GM12878 (cell line): ENCODE measurements at regions not wholly inside any gene's neighbourhood (a gene's known extent, or its start where the extent isn't known, plus 50 kb on each side); places are given as distances from the start of the nearest gene placed in this dataset.
A peak's percentile ranks its signal among the peaks of the same experiment; 100 is the strongest.

Experiments used
- BCL11A ChIP-seq: IDR thresholded peaks from 2 replicates; pipeline ENCODE4 v1.6.1; 2011; ENCODE audit warnings: low read depth, low read length
- CHD4 ChIP-seq: fragments of 200-600 bp; sonication (generic); IDR thresholded peaks from 2 replicates; pipeline ENCODE4 v1.6.1; 2016; ENCODE audit warnings: mild to moderate bottlenecking
- EGR1 ChIP-seq, 2 experiments: IDR thresholded peaks; 1 replicate in 1 of 2; 2 replicates in 1 of 2; pipeline ENCODE4 v1.6.1; 2011 to 2012; ENCODE audit warnings: low read depth in 2 of 2, low read length in 2 of 2, borderline replicate concordance in 1 of 2, mild to moderate bottlenecking in 1 of 2, moderate library complexity in 1 of 2
- LARP7 ChIP-seq: fragments of 450-650 bp; IDR thresholded peaks from 2 replicates; pipeline ENCODE4 v1.6.1; 2017; ENCODE audit warnings: mild to moderate bottlenecking
- MXI1 ChIP-seq: fragments of 150-350 bp; IDR thresholded peaks from 2 replicates; pipeline ENCODE4 v1.6.1; 2011; ENCODE audit warnings: low read depth, mild to moderate bottlenecking, inconsistent platforms, low read length, improper control_type of control experiment
- NBN ChIP-seq: fragments of 450-650 bp; IDR thresholded peaks from 2 replicates; pipeline ENCODE4 v1.6.1; 2016
- NFYA ChIP-seq: IDR thresholded peaks from 2 replicates; pipeline ENCODE4 v1.6.1; 2011; ENCODE audit warnings: low read depth, mild to moderate bottlenecking, low read length, improper control_type of control experiment, borderline replicate concordance
- NFYB ChIP-seq: IDR thresholded peaks from 2 replicates; pipeline ENCODE4 v1.6.1; 2011; ENCODE audit warnings: low read depth, mild to moderate bottlenecking, low read length, improper control_type of control experiment, moderate library complexity; ENCODE audit not compliant: insufficient read depth
- PKNOX1 ChIP-seq: fragments of 450-650 bp; IDR thresholded peaks from 2 replicates; pipeline ENCODE4 v1.6.1; 2016; ENCODE audit warnings: mild to moderate bottlenecking
- RELA ChIP-seq: fragments of 450-650 bp; IDR thresholded peaks from 2 replicates; pipeline ENCODE4 v1.8.0; 2014; ENCODE audit warnings: borderline replicate concordance; ENCODE audit not compliant: partially characterized antibody
- RFX5 ChIP-seq: IDR thresholded peaks from 2 replicates; pipeline ENCODE4 v1.6.1; 2011; ENCODE audit warnings: low read depth, low read length, improper control_type of control experiment
- RUNX3 ChIP-seq: IDR thresholded peaks from 2 replicates; pipeline ENCODE4 v1.6.1; 2012; ENCODE audit warnings: low read length, inconsistent platforms
- SIX5 ChIP-seq: IDR thresholded peaks from 2 replicates; pipeline ENCODE4 v1.6.1; 2011; ENCODE audit warnings: mild to moderate bottlenecking, low read depth, low read length, moderate library complexity; ENCODE audit not compliant: severe bottlenecking
- SMAD1 ChIP-seq: fragments of 450-650 bp; IDR thresholded peaks from 2 replicates; pipeline ENCODE4 v1.6.1; 2018; ENCODE audit warnings: mild to moderate bottlenecking, low read depth; ENCODE audit not compliant: partially characterized antibody
- STAT1 ChIP-seq: fragments of 450-650 bp; conservative IDR thresholded peaks from 2 replicates; pipeline ENCODE4 v1.6.1; 2014; ENCODE audit warnings: antibody characterized with exemption, mild to moderate bottlenecking
- SUZ12 ChIP-seq: fragments of 200-600 bp; sonication (generic); IDR thresholded peaks from one replicate; pipeline ENCODE4 v1.6.1; 2018; ENCODE audit warnings: antibody characterized with exemption, mild to moderate bottlenecking; ENCODE audit not compliant: unreplicated experiment
- TCF3 ChIP-seq: IDR thresholded peaks from 2 replicates; pipeline ENCODE4 v1.6.1; 2012; ENCODE audit warnings: low read depth, mild to moderate bottlenecking, low read length, borderline replicate concordance; ENCODE audit not compliant: insufficient read depth
- YY1 ChIP-seq: IDR thresholded peaks from 2 replicates; pipeline ENCODE4 v1.6.1; 2011; ENCODE audit warnings: low read depth, mild to moderate bottlenecking, low read length
- ZNF217 ChIP-seq: fragments of 450-650 bp; IDR thresholded peaks from 2 replicates; pipeline ENCODE4 v1.6.1; 2017; ENCODE audit warnings: antibody characterized with exemption, mild to moderate bottlenecking
- TF ChIP-seq, protein P1 (sequence below): fragments of 450-650 bp; IDR thresholded peaks from 2 replicates; pipeline ENCODE4 v1.6.1; 2017; ENCODE audit warnings: mild to moderate bottlenecking, moderate library complexity
- TF ChIP-seq, protein P2 (sequence below): IDR thresholded peaks from 2 replicates; pipeline ENCODE4 v1.6.1; 2011; ENCODE audit warnings: borderline replicate concordance, low read depth, mild to moderate bottlenecking, moderate library complexity, mixed read lengths, low read length; ENCODE audit not compliant: insufficient read depth; ENCODE audit errors: extremely low read length
- TF ChIP-seq, protein P3 (sequence below), 3 experiments: IDR thresholded peaks in 2 of 3; conservative IDR thresholded peaks in 1 of 3; 2 replicates each; pipeline ENCODE4 v1.5.1; 2011; ENCODE audit warnings: low read depth in 3 of 3, low read length in 3 of 3, mild to moderate bottlenecking in 3 of 3, control low read depth in 2 of 3, moderate library complexity in 2 of 3, inconsistent platforms in 1 of 3, mixed read lengths in 1 of 3; ENCODE audit not compliant: control insufficient read depth in 2 of 3, insufficient read depth in 1 of 3; ENCODE audit errors: extremely low read depth in 1 of 3

- TF ChIP-seq, protein P1, sequence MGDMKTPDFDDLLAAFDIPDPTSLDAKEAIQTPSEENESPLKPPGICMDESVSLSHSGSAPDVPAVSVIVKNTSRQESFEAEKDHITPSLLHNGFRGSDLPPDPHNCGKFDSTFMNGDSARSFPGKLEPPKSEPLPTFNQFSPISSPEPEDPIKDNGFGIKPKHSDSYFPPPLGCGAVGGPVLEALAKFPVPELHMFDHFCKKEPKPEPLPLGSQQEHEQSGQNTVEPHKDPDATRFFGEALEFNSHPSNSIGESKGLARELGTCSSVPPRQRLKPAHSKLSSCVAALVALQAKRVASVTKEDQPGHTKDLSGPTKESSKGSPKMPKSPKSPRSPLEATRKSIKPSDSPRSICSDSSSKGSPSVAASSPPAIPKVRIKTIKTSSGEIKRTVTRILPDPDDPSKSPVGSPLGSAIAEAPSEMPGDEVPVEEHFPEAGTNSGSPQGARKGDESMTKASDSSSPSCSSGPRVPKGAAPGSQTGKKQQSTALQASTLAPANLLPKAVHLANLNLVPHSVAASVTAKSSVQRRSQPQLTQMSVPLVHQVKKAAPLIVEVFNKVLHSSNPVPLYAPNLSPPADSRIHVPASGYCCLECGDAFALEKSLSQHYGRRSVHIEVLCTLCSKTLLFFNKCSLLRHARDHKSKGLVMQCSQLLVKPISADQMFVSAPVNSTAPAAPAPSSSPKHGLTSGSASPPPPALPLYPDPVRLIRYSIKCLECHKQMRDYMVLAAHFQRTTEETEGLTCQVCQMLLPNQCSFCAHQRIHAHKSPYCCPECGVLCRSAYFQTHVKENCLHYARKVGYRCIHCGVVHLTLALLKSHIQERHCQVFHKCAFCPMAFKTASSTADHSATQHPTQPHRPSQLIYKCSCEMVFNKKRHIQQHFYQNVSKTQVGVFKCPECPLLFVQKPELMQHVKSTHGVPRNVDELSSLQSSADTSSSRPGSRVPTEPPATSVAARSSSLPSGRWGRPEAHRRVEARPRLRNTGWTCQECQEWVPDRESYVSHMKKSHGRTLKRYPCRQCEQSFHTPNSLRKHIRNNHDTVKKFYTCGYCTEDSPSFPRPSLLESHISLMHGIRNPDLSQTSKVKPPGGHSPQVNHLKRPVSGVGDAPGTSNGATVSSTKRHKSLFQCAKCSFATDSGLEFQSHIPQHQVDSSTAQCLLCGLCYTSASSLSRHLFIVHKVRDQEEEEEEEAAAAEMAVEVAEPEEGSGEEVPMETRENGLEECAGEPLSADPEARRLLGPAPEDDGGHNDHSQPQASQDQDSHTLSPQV: peak; percentile 36
- TF ChIP-seq NBN (peak; percentile 30; the same call in 1 of the 2 replicates), LARP7 (no peak), RELA (peak; percentile 74), ZNF217 (no peak), SMAD1 (no peak), PKNOX1 (peak; percentile 9; the same call in 1 of the 2 replicates), TCF3 (0 out of 2 replicates have a peak, but pooled peaks have one; percentile 35), SIX5 (no peak), RUNX3 (no peak), NFYB (no peak), SUZ12 (no peak), EGR1 (IDR thresholded peaks at IDR 0.05; ENCODE audit: borderline replicate concordance in 1 of 2, low read depth in 2 of 2, low read length in 2 of 2) (no peak), CHD4 (no peak), RFX5 (no peak), YY1 (peak; percentile 97), STAT1 (peak; percentile 42; the same call in 1 of the 2 replicates), BCL11A (peak; percentile 96), MXI1 (peak; percentile 99), NFYA (no peak)
- TF ChIP-seq, protein P2, sequence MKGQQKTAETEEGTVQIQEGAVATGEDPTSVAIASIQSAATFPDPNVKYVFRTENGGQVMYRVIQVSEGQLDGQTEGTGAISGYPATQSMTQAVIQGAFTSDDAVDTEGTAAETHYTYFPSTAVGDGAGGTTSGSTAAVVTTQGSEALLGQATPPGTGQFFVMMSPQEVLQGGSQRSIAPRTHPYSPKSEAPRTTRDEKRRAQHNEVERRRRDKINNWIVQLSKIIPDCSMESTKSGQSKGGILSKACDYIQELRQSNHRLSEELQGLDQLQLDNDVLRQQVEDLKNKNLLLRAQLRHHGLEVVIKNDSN: no peak
- TF ChIP-seq, protein P3, sequence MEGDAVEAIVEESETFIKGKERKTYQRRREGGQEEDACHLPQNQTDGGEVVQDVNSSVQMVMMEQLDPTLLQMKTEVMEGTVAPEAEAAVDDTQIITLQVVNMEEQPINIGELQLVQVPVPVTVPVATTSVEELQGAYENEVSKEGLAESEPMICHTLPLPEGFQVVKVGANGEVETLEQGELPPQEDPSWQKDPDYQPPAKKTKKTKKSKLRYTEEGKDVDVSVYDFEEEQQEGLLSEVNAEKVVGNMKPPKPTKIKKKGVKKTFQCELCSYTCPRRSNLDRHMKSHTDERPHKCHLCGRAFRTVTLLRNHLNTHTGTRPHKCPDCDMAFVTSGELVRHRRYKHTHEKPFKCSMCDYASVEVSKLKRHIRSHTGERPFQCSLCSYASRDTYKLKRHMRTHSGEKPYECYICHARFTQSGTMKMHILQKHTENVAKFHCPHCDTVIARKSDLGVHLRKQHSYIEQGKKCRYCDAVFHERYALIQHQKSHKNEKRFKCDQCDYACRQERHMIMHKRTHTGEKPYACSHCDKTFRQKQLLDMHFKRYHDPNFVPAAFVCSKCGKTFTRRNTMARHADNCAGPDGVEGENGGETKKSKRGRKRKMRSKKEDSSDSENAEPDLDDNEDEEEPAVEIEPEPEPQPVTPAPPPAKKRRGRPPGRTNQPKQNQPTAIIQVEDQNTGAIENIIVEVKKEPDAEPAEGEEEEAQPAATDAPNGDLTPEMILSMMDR (IDR thresholded peaks at IDR 0.05 in 2 of 3, conservative IDR thresholded peaks at IDR 0.05 in 1 of 3; ENCODE audit: control insufficient read depth in 2 of 3, extremely low read depth in 1 of 3, insufficient read depth in 1 of 3, low read depth in 3 of 3, low read length in 3 of 3): no peak
Observed at GRCh38 chr1:234963180-234963903, 165.3 kb downstream of the TOMM20 start (continued).
